T-cell (primary cell): ENCODE measurements at regions not wholly inside any gene's neighbourhood (a gene's known extent, or its start where the extent isn't known, plus 50 kb on each side); places are given as distances from the start of the nearest gene placed in this dataset.
"Not testable (repeated sequence)": the region's sequence is repeated elsewhere in the genome, so short reads cannot be mapped to it uniquely, and the experiment has no call there.

Source experiments
- ATAC-seq, 4 experiments: fragments of 200-7000 bp in 3 of 4; fragments of 150-1000 bp in 1 of 4; cut with Tn5 transposase; replicated peaks in 1 of 4; 1 replicate in 3 of 4; 2 replicates in 1 of 4; pipeline ENCODE4 v1.10.0; 2021; ENCODE audit warnings: moderate library complexity in 3 of 4, mild to moderate bottlenecking in 2 of 4, moderate number of reproducible peaks in 1 of 4
- CTCF ChIA-PET, 2 donors: fragments of 300-600 bp; sonication (Branson Sonifier 250); formaldehyde crosslinking; loops; one replicate each; lab custom pipeline; 2022; ENCODE audit warnings: antibody characterized with exemption in 2 of 2; lab: Charles Lee
- POLR2A ChIA-PET, 2 donors: fragments of 300-600 bp; sonication (Branson Sonifier 250); formaldehyde crosslinking; loops; one replicate each; lab custom pipeline; 2022; ENCODE audit warnings: antibody characterized with exemption in 2 of 2; lab: Charles Lee
- DNase-seq, 35 experiments: peaks; one replicate each; pipeline versions ENCODE4 v3.0.0 to v3.0.0-alpha.2; 2013 to 2023
- H3K27ac ChIP-seq: one replicate; pipeline ENCODE4 v1.5.1; 2013; ENCODE audit warnings: low read length
- H3K27me3 ChIP-seq, 2 experiments: replicated peaks in 1 of 2; 1 replicate in 1 of 2; 2 replicates in 1 of 2; pipeline versions ENCODE4 v1.6.1 to v1.7.0; 2013; ENCODE audit warnings: low read length in 1 of 2, mixed read lengths in 1 of 2; ENCODE audit not compliant: control insufficient read depth in 2 of 2, insufficient read depth in 2 of 2; ENCODE audit errors: extremely low read depth in 1 of 2
- H3K36me3 ChIP-seq, 2 donors: 1 replicate in 1 of 2; 2 replicates in 1 of 2; pipeline versions ENCODE4 v1.6.1 to v1.7.0; 2013; ENCODE audit warnings: low read length in 1 of 2; ENCODE audit not compliant: control insufficient read depth in 2 of 2, insufficient read depth in 1 of 2; ENCODE audit errors: extremely low read depth in 1 of 2
- H3K4me1 ChIP-seq, 2 experiments: 1 replicate in 1 of 2; 2 replicates in 1 of 2; pipeline versions ENCODE4 v1.6.1 to v1.7.0; 2013; ENCODE audit warnings: low read length in 2 of 2, mixed read lengths in 1 of 2; ENCODE audit not compliant: insufficient read depth in 2 of 2, control insufficient read depth in 1 of 2; ENCODE audit errors: extremely low read depth in 1 of 2
- H3K4me3 ChIP-seq, 2 donors: 1 replicate in 1 of 2; 2 replicates in 1 of 2; pipeline versions ENCODE4 v1.5.1 to v1.7.0; 2013; ENCODE audit warnings: mild to moderate bottlenecking in 2 of 2, low read length in 1 of 2, moderate library complexity in 1 of 2; ENCODE audit not compliant: control insufficient read depth in 1 of 2; ENCODE audit errors: extremely low read depth in 1 of 2
- H3K9me3 ChIP-seq: 2 replicates; pipeline ENCODE4 v1.7.0; 2013
- H3K27ac Mint-ChIP-seq, 2 donors: one replicate each; pipeline ENCODE4 v1.8.0; 2020 to 2021; ENCODE audit warnings: mild to moderate bottlenecking in 2 of 2, mixed read lengths in 2 of 2
- H3K27me3 Mint-ChIP-seq, 2 donors: one replicate each; pipeline ENCODE4 v1.8.0; 2021 to 2022; ENCODE audit warnings: mixed read lengths in 2 of 2
- H3K36me3 Mint-ChIP-seq: one replicate; pipeline ENCODE4 v1.8.0; 2021; ENCODE audit warnings: mixed read lengths
- H3K4me1 Mint-ChIP-seq, 3 donors: one replicate each; pipeline ENCODE4 v1.8.0; 2020 to 2022; ENCODE audit warnings: mixed read lengths in 3 of 3, mild to moderate bottlenecking in 1 of 3
- H3K4me3 Mint-ChIP-seq, 3 donors: one replicate each; pipeline ENCODE4 v1.8.0; 2020 to 2022; ENCODE audit warnings: mild to moderate bottlenecking in 3 of 3, mixed read lengths in 3 of 3, moderate library complexity in 3 of 3
- H3K9me3 Mint-ChIP-seq, 3 donors: one replicate each; pipeline ENCODE4 v1.8.0; 2020 to 2022; ENCODE audit warnings: mixed read lengths in 3 of 3
- WGBS: methylation state at CpG from one replicate; pipeline ENCODE4 v1.1.5; 2013; ENCODE audit warnings: missing lambda C conversion rate; ENCODE audit not compliant: insufficient coverage; 5-methylcytosine and 5-hydroxymethylcytosine counted together

- H3K4me1 Mint-ChIP-seq, DNase-seq, H3K27ac ChIP-seq, H3K36me3 Mint-ChIP-seq, H3K9me3 ChIP-seq, H3K27ac Mint-ChIP-seq, H3K27me3 ChIP-seq, CTCF ChIA-PET, H3K36me3 ChIP-seq, H3K27me3 Mint-ChIP-seq, H3K9me3 Mint-ChIP-seq, H3K4me3 Mint-ChIP-seq, H3K4me3 ChIP-seq, ATAC-seq, H3K4me1 ChIP-seq, POLR2A ChIA-PET: not testable (repeated sequence)
- 86% methylated on average over 4 of the region's 5 CpGs for WGBS
These were observed 466.5 kb upstream of the ZNF337 start for GRCh38 chr20:26163151-26163550.

- ATAC-seq, H3K27me3 Mint-ChIP-seq, H3K9me3 Mint-ChIP-seq, H3K4me3 Mint-ChIP-seq, DNase-seq, H3K9me3 ChIP-seq, H3K36me3 Mint-ChIP-seq, POLR2A ChIA-PET, CTCF ChIA-PET, H3K4me1 Mint-ChIP-seq, H3K27ac Mint-ChIP-seq, H3K27me3 ChIP-seq, H3K36me3 ChIP-seq, H3K27ac ChIP-seq, H3K4me1 ChIP-seq, H3K4me3 ChIP-seq: not testable (repeated sequence)
- WGBS: no CpG with 5 or more reads among the region's 3 CpGs
These were observed 465.1 kb upstream of the ZNF337 start for GRCh38 chr20:26161741-26162140.

- H3K27ac ChIP-seq, H3K36me3 Mint-ChIP-seq, H3K4me3 Mint-ChIP-seq, H3K36me3 ChIP-seq, H3K4me1 Mint-ChIP-seq, H3K9me3 Mint-ChIP-seq, H3K27ac Mint-ChIP-seq, CTCF ChIA-PET, H3K27me3 Mint-ChIP-seq, ATAC-seq, H3K9me3 ChIP-seq, H3K27me3 ChIP-seq, H3K4me3 ChIP-seq, POLR2A ChIA-PET, H3K4me1 ChIP-seq, DNase-seq: not testable (repeated sequence)
- no CpG with 5 or more reads among the region's 2 CpGs for WGBS
These were observed 464.3 kb upstream of the ZNF337 start for GRCh38 chr20:26160916-26161315.

- DNase-seq (no peak), ATAC-seq (no peak)
- H3K4me3 ChIP-seq: no peak overlapping the region
- H3K9me3 Mint-ChIP-seq: peaks cover 0 to 4% (median 2%) of the 10 kb centered on the region in 3 donors
- no peaks in the 10 kb centered on the region for H3K4me1 ChIP-seq
- H3K36me3 ChIP-seq: no peaks in the 10 kb centered on the region
- ChIA-PET POLR2A (no interaction called here), CTCF (no interaction called here)
- no peak overlapping the region for H3K27ac ChIP-seq
- H3K4me3 Mint-ChIP-seq: no peak overlapping the region
- no peaks in the 10 kb centered on the region for H3K9me3 ChIP-seq
- no peak overlapping the region for H3K27ac Mint-ChIP-seq
- no CpG with 5 or more reads among the region's 3 CpGs for WGBS
- peaks cover 1 to 11% of the 10 kb centered on the region in 2 donors for H3K27me3 Mint-ChIP-seq
- H3K27me3 ChIP-seq: peaks cover 0 to 4% of the 10 kb centered on the region in 2 experiments
- no peaks in the 10 kb centered on the region for H3K4me1 Mint-ChIP-seq
- H3K36me3 Mint-ChIP-seq: no peaks in the 10 kb centered on the region
These were observed 457.6 kb upstream of the ZNF337 start for GRCh38 chr20:26154224-26154623.

GRCh38 chr20:26135325-26136110 is 438.9 kb upstream of the ZNF337 start:
- H3K27me3 Mint-ChIP-seq: no peaks in the 10 kb centered on the region
- Histone ChIP-seq H3K4me3 (no peak overlapping the region), H3K36me3 (no peaks in the 10 kb centered on the region), H3K4me1 (no peaks in the 10 kb centered on the region), H3K9me3 (no peaks in the 10 kb centered on the region), H3K27ac (no peak overlapping the region), H3K27me3 (no peaks in the 10 kb centered on the region)
- H3K4me3 Mint-ChIP-seq: no peak overlapping the region
- ChIA-PET CTCF (no interaction called here), POLR2A (no interaction called here)
- H3K36me3 Mint-ChIP-seq: no peaks in the 10 kb centered on the region
- H3K4me1 Mint-ChIP-seq: no peaks in the 10 kb centered on the region
- peaks cover 0 to 4% (median 0%) of the 10 kb centered on the region in 3 donors for H3K9me3 Mint-ChIP-seq
- no peak overlapping the region for H3K27ac Mint-ChIP-seq
- ATAC-seq: no peak
- DNase-seq: no peak
- 91% methylated on average over 18 of the region's 19 CpGs for WGBS

GRCh38 chr20:26134606-26135005 is 438.0 kb upstream of the ZNF337 start:
- ATAC-seq (no peak), DNase-seq (no peak)
- H3K9me3 ChIP-seq: no peaks in the 10 kb centered on the region
- Mint-ChIP-seq H3K27ac (no peak overlapping the region), H3K4me1 (no peaks in the 10 kb centered on the region), H3K27me3 (no peaks in the 10 kb centered on the region), H3K4me3 (no peak overlapping the region), H3K36me3 (no peaks in the 10 kb centered on the region), H3K9me3 (peaks cover 0 to 4% (median 0%) of the 10 kb centered on the region in 3 donors)
- no peaks in the 10 kb centered on the region for H3K36me3 ChIP-seq
- CTCF ChIA-PET: no interaction called here
- POLR2A ChIA-PET: no interaction called here
- no peaks in the 10 kb centered on the region for H3K4me1 ChIP-seq
- no peaks in the 10 kb centered on the region for H3K27me3 ChIP-seq
- H3K4me3 ChIP-seq: no peak overlapping the region
- 89% methylated on average over 10 of the region's 10 CpGs for WGBS
- no peak overlapping the region for H3K27ac ChIP-seq
